ENCODE measurements at regions not wholly inside any gene's neighbourhood (a gene's known extent, or its start where the extent isn't known, plus 50 kb on each side); places are given as distances from the start of the nearest gene placed in this dataset.

DNA sequence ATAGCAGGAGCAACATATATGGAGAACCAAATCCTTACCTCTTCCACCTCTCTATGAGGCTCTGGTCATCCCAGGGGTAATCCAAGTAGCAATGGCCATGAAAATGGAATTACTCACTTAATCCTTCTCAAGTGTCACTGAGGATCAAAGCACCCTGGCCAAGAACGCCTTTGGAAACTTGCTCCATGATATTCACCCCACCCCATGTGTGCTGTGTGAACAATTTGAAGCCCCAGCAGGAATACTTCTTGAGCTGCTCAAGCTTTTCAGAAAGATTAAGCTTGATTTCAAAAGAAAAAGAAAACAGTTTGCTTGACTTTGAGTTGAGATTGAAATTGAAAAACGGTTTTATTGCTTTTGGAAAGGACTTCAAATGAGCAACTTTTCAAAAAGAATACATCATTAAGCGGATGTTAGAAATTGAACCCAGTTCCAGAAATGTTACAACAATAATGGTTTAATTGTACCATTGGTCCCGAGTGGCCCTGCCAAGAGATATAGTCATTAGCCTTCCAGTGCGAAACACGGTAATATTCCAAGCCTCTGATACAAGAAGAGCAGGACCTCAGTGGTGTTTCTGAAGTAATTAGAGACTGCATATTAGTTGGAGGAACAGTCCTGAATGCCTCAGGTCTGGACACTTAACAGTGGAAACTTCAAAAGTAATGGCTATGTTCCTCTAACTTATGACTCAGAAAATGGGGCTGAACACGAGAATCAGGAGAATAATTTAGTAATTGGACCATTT lies 208.1 kb downstream of the NEBL start:
- WGBS, 2 donors = 67% methylated on average over 7 of the region's 7 CpGs
- Histone ChIP-seq H3K27ac (no peak overlapping the region), H3K4me1 (no peaks in the 10 kb centered on the region), H3K36me3 (replicated peaks in 1 of 2; ENCODE audit: insufficient read depth in 1 of 2, low read depth in 2 of 2) (no peaks in the 10 kb centered on the region), H3K9me3 (no peaks in the 10 kb centered on the region), H3K4me3 (no peak overlapping the region), H3K27me3 (no peaks in the 10 kb centered on the region)
- intact Hi-C loops (cut with DNase I) = no loop called here
- DNase-seq = no peak
- no peak for ATAC-seq
- no peak for TF ChIP-seq CTCF (IDR thresholded peaks at IDR 0.05)
- TF ChIP-seq POLR2A (IDR thresholded peaks at IDR 0.05) = no peak

GRCh38 chr10:20686015-20686635 lies 211.0 kb downstream of the NEBL start:
- intact Hi-C loops (cut with DNase I) = no loop called here
- TF ChIP-seq CTCF (IDR thresholded peaks at IDR 0.05) (no peak), POLR2A (IDR thresholded peaks at IDR 0.05) (no peak)

DNA sequence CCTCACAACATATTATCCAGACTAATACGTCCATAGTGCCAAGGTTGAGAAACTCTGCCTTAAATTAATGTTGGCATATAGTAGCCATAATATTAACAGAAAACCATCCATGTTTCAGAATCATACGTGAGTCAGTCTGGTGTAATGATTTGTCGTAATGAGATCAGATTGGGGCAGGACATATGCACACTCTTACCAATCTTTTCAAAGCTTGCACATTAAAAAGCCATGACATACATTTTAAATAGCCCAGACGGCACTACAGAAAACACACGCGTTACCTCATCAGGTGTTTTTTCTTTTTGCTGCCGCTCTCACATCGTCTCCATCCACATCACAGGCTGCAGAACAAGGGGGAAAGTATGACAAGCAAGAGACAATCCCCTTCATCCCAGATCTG lies 211.6 kb downstream of the NEBL start:
- intact Hi-C loops (cut with DNase I) = no loop called here
- no peak for ATAC-seq

More at GRCh38 chr10:20686015-20686635, 211.0 kb downstream of the NEBL start:
- WGBS, 2 donors = 67 to 77% methylated on average over 7 of the region's 7 CpGs
- H3K36me3 ChIP-seq (replicated peaks in 1 of 2; ENCODE audit: insufficient read depth in 1 of 2, low read depth in 2 of 2) = no peaks in the 10 kb centered on the region
- no peak overlapping the region for H3K4me3 ChIP-seq
- H3K27me3 ChIP-seq = no peaks in the 10 kb centered on the region
- no peak for DNase-seq
- no peak for ATAC-seq
- H3K4me1 ChIP-seq = no peaks in the 10 kb centered on the region
- H3K9me3 ChIP-seq = no peaks in the 10 kb centered on the region
- H3K27ac ChIP-seq = no peak overlapping the region

DNA sequence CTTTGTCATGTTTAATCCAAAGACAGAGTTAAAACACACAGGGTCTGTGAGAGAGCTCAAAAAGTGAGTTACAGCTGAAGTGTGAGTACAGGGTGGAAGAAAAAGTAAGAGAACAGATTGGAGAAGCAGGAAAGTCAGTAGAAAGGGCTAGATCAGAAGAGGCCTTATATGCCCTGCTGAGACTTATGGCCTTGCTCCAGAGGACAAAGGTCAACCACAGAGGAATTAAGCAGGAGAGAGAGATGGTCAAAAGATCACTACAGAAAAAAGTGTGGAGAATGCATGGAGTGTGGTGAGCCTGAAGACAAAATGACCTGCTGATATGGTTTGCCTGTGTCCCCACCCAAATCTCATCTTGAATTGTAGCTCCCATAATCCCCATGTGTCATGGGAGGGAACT lies 213.8 kb downstream of the NEBL start:
- no peaks in the 10 kb centered on the region for H3K27me3 ChIP-seq
- no peak overlapping the region for H3K4me3 ChIP-seq
- intact Hi-C loops (cut with DNase I) = no loop called here
- H3K27ac ChIP-seq = no peak overlapping the region
- DNase-seq = no peak
- TF ChIP-seq CTCF (IDR thresholded peaks at IDR 0.05) (no peak), POLR2A (IDR thresholded peaks at IDR 0.05) (no peak)
- H3K4me1 ChIP-seq = no peaks in the 10 kb centered on the region
- no peak for ATAC-seq
- H3K9me3 ChIP-seq = no peaks in the 10 kb centered on the region
- no peaks in the 10 kb centered on the region for H3K36me3 ChIP-seq (replicated peaks in 1 of 2; ENCODE audit: insufficient read depth in 1 of 2, low read depth in 2 of 2)

More for the DNA sequence above, 211.6 kb downstream of the NEBL start:
- Histone ChIP-seq H3K4me1 (no peaks in the 10 kb centered on the region), H3K4me3 (no peak overlapping the region), H3K36me3 (replicated peaks in 1 of 2; ENCODE audit: insufficient read depth in 1 of 2, low read depth in 2 of 2) (no peaks in the 10 kb centered on the region), H3K27ac (no peak overlapping the region), H3K27me3 (no peaks in the 10 kb centered on the region), H3K9me3 (no peaks in the 10 kb centered on the region)
- 62 to 82% methylated on average over 8 of the region's 8 CpGs for WGBS, 2 donors
- no peak for DNase-seq
- no peak for TF ChIP-seq POLR2A (IDR thresholded peaks at IDR 0.05)
- TF ChIP-seq CTCF (IDR thresholded peaks at IDR 0.05) = no peak

DNA sequence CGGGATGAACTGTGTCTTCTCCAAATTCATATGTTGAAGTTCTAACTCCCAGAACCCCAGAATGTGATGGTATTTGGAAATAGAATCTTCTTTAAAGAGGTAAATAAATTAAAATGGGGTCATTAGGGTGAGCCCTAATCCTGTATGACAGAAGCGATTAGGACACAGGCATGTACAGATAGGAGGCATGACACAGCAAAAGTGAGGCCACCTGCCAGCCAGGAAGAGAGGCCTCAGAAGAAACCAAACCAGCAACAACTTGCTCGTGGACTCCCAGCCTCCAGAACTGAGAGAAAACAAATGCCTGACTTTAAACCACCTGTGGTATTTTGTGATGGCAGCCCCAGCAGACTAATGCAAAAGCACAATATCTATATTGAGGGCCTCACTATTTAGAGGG lies 214.3 kb downstream of the NEBL start:
- H3K27me3 ChIP-seq = no peaks in the 10 kb centered on the region
- no peaks in the 10 kb centered on the region for H3K36me3 ChIP-seq (replicated peaks in 1 of 2; ENCODE audit: insufficient read depth in 1 of 2, low read depth in 2 of 2)
- ATAC-seq (no peak), DNase-seq (no peak)
- WGBS, 2 donors = 67 to 69% methylated on average over 3 of the region's 3 CpGs
- no peaks in the 10 kb centered on the region for H3K9me3 ChIP-seq
- intact Hi-C loops (cut with DNase I) = no loop called here
- no peak for TF ChIP-seq CTCF (IDR thresholded peaks at IDR 0.05)
- TF ChIP-seq POLR2A (IDR thresholded peaks at IDR 0.05) = no peak
- no peaks in the 10 kb centered on the region for H3K4me1 ChIP-seq
- H3K27ac ChIP-seq = no peak overlapping the region
- H3K4me3 ChIP-seq = no peak overlapping the region

All from body of pancreas (tissue), 4 donors.